ENCODE measurements at regions not wholly inside any gene's neighbourhood (a gene's known extent, or its start where the extent isn't known, plus 50 kb on each side); places are given as distances from the start of the nearest gene placed in this dataset.

DNA sequence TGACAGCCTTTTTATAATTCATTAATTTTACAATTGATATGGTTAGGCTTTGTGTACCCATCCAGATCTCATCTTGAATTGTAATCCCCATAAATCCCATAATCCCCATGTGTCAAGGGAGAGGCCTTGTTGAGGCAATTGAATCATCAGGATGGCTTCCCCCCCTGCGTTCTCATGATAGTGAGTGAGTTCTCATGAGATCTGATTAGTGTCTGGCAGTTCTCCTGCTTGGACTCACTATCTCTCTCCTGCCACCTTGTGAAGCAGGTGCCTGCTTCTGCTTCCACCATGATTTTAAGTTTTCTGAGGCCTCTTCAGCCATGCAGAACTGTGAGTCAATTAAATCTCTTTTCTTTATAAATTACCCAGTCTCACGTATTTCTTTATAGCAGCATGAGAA is 165.7 kb upstream of the GNAI1 start:
- TF ChIP-seq, protein P1, sequence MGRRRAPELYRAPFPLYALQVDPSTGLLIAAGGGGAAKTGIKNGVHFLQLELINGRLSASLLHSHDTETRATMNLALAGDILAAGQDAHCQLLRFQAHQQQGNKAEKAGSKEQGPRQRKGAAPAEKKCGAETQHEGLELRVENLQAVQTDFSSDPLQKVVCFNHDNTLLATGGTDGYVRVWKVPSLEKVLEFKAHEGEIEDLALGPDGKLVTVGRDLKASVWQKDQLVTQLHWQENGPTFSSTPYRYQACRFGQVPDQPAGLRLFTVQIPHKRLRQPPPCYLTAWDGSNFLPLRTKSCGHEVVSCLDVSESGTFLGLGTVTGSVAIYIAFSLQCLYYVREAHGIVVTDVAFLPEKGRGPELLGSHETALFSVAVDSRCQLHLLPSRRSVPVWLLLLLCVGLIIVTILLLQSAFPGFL (CRISPR knock-in tag; IDR thresholded peaks at IDR 0.05; ENCODE audit: borderline replicate concordance) = no peak
- TF ChIP-seq ZNF232 (CRISPR knock-in tag; IDR thresholded peaks at IDR 0.05) = no peak
- TF ChIP-seq, protein P2, sequence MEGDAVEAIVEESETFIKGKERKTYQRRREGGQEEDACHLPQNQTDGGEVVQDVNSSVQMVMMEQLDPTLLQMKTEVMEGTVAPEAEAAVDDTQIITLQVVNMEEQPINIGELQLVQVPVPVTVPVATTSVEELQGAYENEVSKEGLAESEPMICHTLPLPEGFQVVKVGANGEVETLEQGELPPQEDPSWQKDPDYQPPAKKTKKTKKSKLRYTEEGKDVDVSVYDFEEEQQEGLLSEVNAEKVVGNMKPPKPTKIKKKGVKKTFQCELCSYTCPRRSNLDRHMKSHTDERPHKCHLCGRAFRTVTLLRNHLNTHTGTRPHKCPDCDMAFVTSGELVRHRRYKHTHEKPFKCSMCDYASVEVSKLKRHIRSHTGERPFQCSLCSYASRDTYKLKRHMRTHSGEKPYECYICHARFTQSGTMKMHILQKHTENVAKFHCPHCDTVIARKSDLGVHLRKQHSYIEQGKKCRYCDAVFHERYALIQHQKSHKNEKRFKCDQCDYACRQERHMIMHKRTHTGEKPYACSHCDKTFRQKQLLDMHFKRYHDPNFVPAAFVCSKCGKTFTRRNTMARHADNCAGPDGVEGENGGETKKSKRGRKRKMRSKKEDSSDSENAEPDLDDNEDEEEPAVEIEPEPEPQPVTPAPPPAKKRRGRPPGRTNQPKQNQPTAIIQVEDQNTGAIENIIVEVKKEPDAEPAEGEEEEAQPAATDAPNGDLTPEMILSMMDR (IDR thresholded peaks at IDR 0.05) = no peak
- TF ChIP-seq, protein P3, sequence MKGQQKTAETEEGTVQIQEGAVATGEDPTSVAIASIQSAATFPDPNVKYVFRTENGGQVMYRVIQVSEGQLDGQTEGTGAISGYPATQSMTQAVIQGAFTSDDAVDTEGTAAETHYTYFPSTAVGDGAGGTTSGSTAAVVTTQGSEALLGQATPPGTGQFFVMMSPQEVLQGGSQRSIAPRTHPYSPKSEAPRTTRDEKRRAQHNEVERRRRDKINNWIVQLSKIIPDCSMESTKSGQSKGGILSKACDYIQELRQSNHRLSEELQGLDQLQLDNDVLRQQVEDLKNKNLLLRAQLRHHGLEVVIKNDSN (CRISPR knock-in tag; IDR thresholded peaks at IDR 0.05) = no peak
- no peak for TF ChIP-seq ZBTB21 (CRISPR knock-in tag; IDR thresholded peaks at IDR 0.05; ENCODE audit: borderline replicate concordance)
- TF ChIP-seq JUN (CRISPR knock-in tag; IDR thresholded peaks at IDR 0.05) = no peak
- TF ChIP-seq, protein P4, sequence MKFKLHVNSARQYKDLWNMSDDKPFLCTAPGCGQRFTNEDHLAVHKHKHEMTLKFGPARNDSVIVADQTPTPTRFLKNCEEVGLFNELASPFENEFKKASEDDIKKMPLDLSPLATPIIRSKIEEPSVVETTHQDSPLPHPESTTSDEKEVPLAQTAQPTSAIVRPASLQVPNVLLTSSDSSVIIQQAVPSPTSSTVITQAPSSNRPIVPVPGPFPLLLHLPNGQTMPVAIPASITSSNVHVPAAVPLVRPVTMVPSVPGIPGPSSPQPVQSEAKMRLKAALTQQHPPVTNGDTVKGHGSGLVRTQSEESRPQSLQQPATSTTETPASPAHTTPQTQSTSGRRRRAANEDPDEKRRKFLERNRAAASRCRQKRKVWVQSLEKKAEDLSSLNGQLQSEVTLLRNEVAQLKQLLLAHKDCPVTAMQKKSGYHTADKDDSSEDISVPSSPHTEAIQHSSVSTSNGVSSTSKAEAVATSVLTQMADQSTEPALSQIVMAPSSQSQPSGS (CRISPR knock-in tag; IDR thresholded peaks at IDR 0.05; ENCODE audit: borderline replicate concordance, low read depth) = no peak
- TF ChIP-seq MAX (CRISPR knock-in tag; IDR thresholded peaks at IDR 0.05) = no peak
- no peak for TF ChIP-seq RELA (CRISPR knock-in tag; IDR thresholded peaks at IDR 0.05; ENCODE audit: borderline replicate concordance)
